ENCODE measurements at regions not wholly inside any gene's neighbourhood (a gene's known extent, or its start where the extent isn't known, plus 50 kb on each side); places are given as distances from the start of the nearest gene placed in this dataset.

DNA sequence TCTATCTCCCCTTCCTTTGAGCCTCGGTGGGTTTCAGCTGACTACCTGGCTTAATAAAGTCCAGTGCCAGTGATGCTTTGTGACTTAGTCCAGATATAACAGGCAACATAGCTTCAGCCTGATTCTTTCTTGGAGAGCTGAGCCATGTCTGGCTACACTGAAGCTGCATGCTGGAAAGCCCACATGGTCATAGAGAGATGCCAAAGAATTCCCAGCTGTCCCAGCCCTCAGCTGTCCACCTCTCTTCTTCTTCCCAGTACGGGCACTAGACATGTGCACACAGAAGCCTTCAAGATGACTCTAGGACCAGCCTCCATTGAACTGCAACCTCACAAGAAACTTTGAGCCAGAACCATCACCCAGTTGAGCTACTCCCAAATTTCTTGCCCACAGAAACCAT is 154.1 kb upstream of the MYLIP start:
- TF ChIP-seq, protein P1, sequence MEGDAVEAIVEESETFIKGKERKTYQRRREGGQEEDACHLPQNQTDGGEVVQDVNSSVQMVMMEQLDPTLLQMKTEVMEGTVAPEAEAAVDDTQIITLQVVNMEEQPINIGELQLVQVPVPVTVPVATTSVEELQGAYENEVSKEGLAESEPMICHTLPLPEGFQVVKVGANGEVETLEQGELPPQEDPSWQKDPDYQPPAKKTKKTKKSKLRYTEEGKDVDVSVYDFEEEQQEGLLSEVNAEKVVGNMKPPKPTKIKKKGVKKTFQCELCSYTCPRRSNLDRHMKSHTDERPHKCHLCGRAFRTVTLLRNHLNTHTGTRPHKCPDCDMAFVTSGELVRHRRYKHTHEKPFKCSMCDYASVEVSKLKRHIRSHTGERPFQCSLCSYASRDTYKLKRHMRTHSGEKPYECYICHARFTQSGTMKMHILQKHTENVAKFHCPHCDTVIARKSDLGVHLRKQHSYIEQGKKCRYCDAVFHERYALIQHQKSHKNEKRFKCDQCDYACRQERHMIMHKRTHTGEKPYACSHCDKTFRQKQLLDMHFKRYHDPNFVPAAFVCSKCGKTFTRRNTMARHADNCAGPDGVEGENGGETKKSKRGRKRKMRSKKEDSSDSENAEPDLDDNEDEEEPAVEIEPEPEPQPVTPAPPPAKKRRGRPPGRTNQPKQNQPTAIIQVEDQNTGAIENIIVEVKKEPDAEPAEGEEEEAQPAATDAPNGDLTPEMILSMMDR (IDR thresholded peaks at IDR 0.05) = no peak
- TF ChIP-seq MXI1 (IDR thresholded peaks at IDR 0.05; ENCODE audit: low read depth, low read length) (no peak), RAD21 (IDR thresholded peaks at IDR 0.05; ENCODE audit: low read length) (no peak), RFX5 (IDR thresholded peaks at IDR 0.05; ENCODE audit: low read length) (no peak), FOXM1 (IDR thresholded peaks at IDR 0.05; ENCODE audit: low read depth) (no peak), GATA2 (CRISPR knock-in tag; IDR thresholded peaks at IDR 0.05) (no peak), TAF1 (IDR thresholded peaks at IDR 0.05; ENCODE audit: borderline replicate concordance, low read depth, low read length) (no peak), ELF1 (IDR thresholded peaks at IDR 0.05) (no peak), POLR2AphosphoS5 (IDR thresholded peaks at IDR 0.05; ENCODE audit: low read depth, low read length) (no peak), YY1 (IDR thresholded peaks at IDR 0.05; ENCODE audit: low read depth) (no peak), EZH2phosphoT487 (IDR thresholded peaks at IDR 0.05; ENCODE audit: borderline replicate concordance, low read depth) (no peak), EP300 (IDR thresholded peaks at IDR 0.05; ENCODE audit: borderline replicate concordance in 1 of 2, low read depth in 1 of 2, low read length in 1 of 2) (no peak)
- TF ChIP-seq, protein P2, sequence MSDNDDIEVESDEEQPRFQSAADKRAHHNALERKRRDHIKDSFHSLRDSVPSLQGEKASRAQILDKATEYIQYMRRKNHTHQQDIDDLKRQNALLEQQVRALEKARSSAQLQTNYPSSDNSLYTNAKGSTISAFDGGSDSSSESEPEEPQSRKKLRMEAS (IDR thresholded peaks at IDR 0.05; ENCODE audit: low read depth) = no peak
- TF ChIP-seq, protein P3, sequence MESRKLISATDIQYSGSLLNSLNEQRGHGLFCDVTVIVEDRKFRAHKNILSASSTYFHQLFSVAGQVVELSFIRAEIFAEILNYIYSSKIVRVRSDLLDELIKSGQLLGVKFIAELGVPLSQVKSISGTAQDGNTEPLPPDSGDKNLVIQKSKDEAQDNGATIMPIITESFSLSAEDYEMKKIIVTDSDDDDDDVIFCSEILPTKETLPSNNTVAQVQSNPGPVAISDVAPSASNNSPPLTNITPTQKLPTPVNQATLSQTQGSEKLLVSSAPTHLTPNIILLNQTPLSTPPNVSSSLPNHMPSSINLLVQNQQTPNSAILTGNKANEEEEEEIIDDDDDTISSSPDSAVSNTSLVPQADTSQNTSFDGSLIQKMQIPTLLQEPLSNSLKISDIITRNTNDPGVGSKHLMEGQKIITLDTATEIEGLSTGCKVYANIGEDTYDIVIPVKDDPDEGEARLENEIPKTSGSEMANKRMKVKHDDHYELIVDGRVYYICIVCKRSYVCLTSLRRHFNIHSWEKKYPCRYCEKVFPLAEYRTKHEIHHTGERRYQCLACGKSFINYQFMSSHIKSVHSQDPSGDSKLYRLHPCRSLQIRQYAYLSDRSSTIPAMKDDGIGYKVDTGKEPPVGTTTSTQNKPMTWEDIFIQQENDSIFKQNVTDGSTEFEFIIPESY (IDR thresholded peaks at IDR 0.05; ENCODE audit: borderline replicate concordance, low read depth) = no peak
